ENCODE measurements at regions not wholly inside any gene's neighbourhood (a gene's known extent, or its start where the extent isn't known, plus 50 kb on each side); places are given as distances from the start of the nearest gene placed in this dataset.
"Not testable (repeated sequence)": the region's sequence is repeated elsewhere in the genome, so short reads cannot be mapped to it uniquely, and the experiment has no call there.

GRCh38 chr13:56558698-56559320 lies 581.9 kb upstream of the PRR20A start:
- DNase-seq (ENCODE audit: low spot score), result no peak
- no peaks in the 10 kb centered on the region for H3K36me3 Mint-ChIP-seq (ENCODE audit: low read depth)
- no peak overlapping the region for H3K27ac Mint-ChIP-seq
- H3K27me3 Mint-ChIP-seq (ENCODE audit: insufficient read depth), result peaks cover 2% of the 10 kb centered on the region
- H3K4me1 Mint-ChIP-seq (ENCODE audit: low read depth), result no peaks in the 10 kb centered on the region
- H3K9me3 Mint-ChIP-seq, result peaks cover 25% of the 10 kb centered on the region
- no peak overlapping the region for H3K4me3 Mint-ChIP-seq
- intact Hi-C loops (cut with micrococcal nuclease), result no loop called here

- Mint-ChIP-seq H3K9me3 (peaks cover 24% of the 10 kb centered on the region), H3K4me1 (ENCODE audit: low read depth) (no peaks in the 10 kb centered on the region), H3K4me3 (no peak overlapping the region), H3K27me3 (ENCODE audit: insufficient read depth) (peaks cover 2% of the 10 kb centered on the region), H3K27ac (no peak overlapping the region), H3K36me3 (ENCODE audit: low read depth) (no peaks in the 10 kb centered on the region)
- intact Hi-C loops (cut with micrococcal nuclease), result no loop called here
- no peak for DNase-seq (ENCODE audit: low spot score)
These were observed 579.4 kb upstream of the PRR20A start for GRCh38 chr13:56561327-56561726.

GRCh38 chr13:56563663-56564062 lies 577.1 kb upstream of the PRR20A start:
- Mint-ChIP-seq H3K27me3 (ENCODE audit: insufficient read depth) (peaks cover 2% of the 10 kb centered on the region), H3K4me3 (no peak overlapping the region), H3K9me3 (peaks cover 13% of the 10 kb centered on the region), H3K27ac (no peak overlapping the region), H3K36me3 (ENCODE audit: low read depth) (no peaks in the 10 kb centered on the region), H3K4me1 (ENCODE audit: low read depth) (no peaks in the 10 kb centered on the region)
- no peak for DNase-seq (ENCODE audit: low spot score)
- intact Hi-C loops (cut with micrococcal nuclease), result no loop called here

GRCh38 chr13:56586976-56587375 lies 553.7 kb upstream of the PRR20A start:
- DNase-seq (ENCODE audit: low spot score), result no peak
- no peaks in the 10 kb centered on the region for H3K36me3 Mint-ChIP-seq (ENCODE audit: low read depth)
- intact Hi-C loops (cut with micrococcal nuclease), result no loop called here
- no peaks in the 10 kb centered on the region for H3K4me1 Mint-ChIP-seq (ENCODE audit: low read depth)
- H3K4me3 Mint-ChIP-seq, result no peak overlapping the region
- H3K9me3 Mint-ChIP-seq, result peaks cover 40% of the 10 kb centered on the region
- H3K27ac Mint-ChIP-seq, result no peak overlapping the region
- H3K27me3 Mint-ChIP-seq (ENCODE audit: insufficient read depth), result no peaks in the 10 kb centered on the region

- H3K4me3 Mint-ChIP-seq, result no peak overlapping the region
- H3K27ac Mint-ChIP-seq, result no peak overlapping the region
- H3K9me3 Mint-ChIP-seq, result peaks cover 15% of the 10 kb centered on the region
- intact Hi-C loops (cut with micrococcal nuclease), result no loop called here
- H3K27me3 Mint-ChIP-seq (ENCODE audit: insufficient read depth), result no peaks in the 10 kb centered on the region
- DNase-seq (ENCODE audit: low spot score), result no peak
- H3K4me1 Mint-ChIP-seq (ENCODE audit: low read depth), result no peaks in the 10 kb centered on the region
- H3K36me3 Mint-ChIP-seq (ENCODE audit: low read depth), result no peaks in the 10 kb centered on the region
These were observed 525.1 kb upstream of the PRR20A start for GRCh38 chr13:56615572-56615971.

- Mint-ChIP-seq H3K27me3 (ENCODE audit: insufficient read depth) (no peaks in the 10 kb centered on the region), H3K27ac (no peak overlapping the region), H3K9me3 (peaks cover 24% of the 10 kb centered on the region), H3K4me3 (no peak overlapping the region), H3K36me3 (ENCODE audit: low read depth) (no peaks in the 10 kb centered on the region), H3K4me1 (ENCODE audit: low read depth) (no peaks in the 10 kb centered on the region)
- DNase-seq (ENCODE audit: low spot score), result no peak
- intact Hi-C loops (cut with micrococcal nuclease), result no loop called here
These were observed 517.9 kb upstream of the PRR20A start for GRCh38 chr13:56622840-56623239.

GRCh38 chr13:56628886-56629285 lies 511.8 kb upstream of the PRR20A start:
- H3K27me3 Mint-ChIP-seq (ENCODE audit: insufficient read depth); H3K4me1 Mint-ChIP-seq (ENCODE audit: low read depth); H3K27ac Mint-ChIP-seq; intact Hi-C loops (cut with micrococcal nuclease); DNase-seq (ENCODE audit: low spot score); H3K36me3 Mint-ChIP-seq (ENCODE audit: low read depth); H3K4me3 Mint-ChIP-seq: not testable (repeated sequence)
- peaks cover 50% of the 10 kb centered on the region for H3K9me3 Mint-ChIP-seq

- intact Hi-C loops (cut with micrococcal nuclease), result not testable (repeated sequence)
These were observed 509.7 kb upstream of the PRR20A start for GRCh38 chr13:56631060-56631459.

GRCh38 chr13:56653043-56653442 lies 487.7 kb upstream of the PRR20A start:
- H3K27ac Mint-ChIP-seq, result no peak overlapping the region
- no peaks in the 10 kb centered on the region for H3K4me1 Mint-ChIP-seq (ENCODE audit: low read depth)
- peaks cover 15% of the 10 kb centered on the region for H3K9me3 Mint-ChIP-seq
- no peaks in the 10 kb centered on the region for H3K27me3 Mint-ChIP-seq (ENCODE audit: insufficient read depth)
- no peak overlapping the region for H3K4me3 Mint-ChIP-seq
- intact Hi-C loops (cut with micrococcal nuclease), result no loop called here
- H3K36me3 Mint-ChIP-seq (ENCODE audit: low read depth), result no peaks in the 10 kb centered on the region
- no peak for DNase-seq (ENCODE audit: low spot score)

More at GRCh38 chr13:56631060-56631459, 509.7 kb upstream of the PRR20A start:
- H3K9me3 Mint-ChIP-seq, result peaks cover 45% of the 10 kb centered on the region
- H3K27ac Mint-ChIP-seq; H3K36me3 Mint-ChIP-seq (ENCODE audit: low read depth); H3K27me3 Mint-ChIP-seq (ENCODE audit: insufficient read depth); DNase-seq (ENCODE audit: low spot score); H3K4me3 Mint-ChIP-seq; H3K4me1 Mint-ChIP-seq (ENCODE audit: low read depth): not testable (repeated sequence)

GRCh38 chr13:56659041-56659471 lies 481.7 kb upstream of the PRR20A start:
- H3K4me3 Mint-ChIP-seq, result no peak overlapping the region
- H3K27ac Mint-ChIP-seq, result no peak overlapping the region
- intact Hi-C loops (cut with micrococcal nuclease), result no loop called here
- no peaks in the 10 kb centered on the region for H3K27me3 Mint-ChIP-seq (ENCODE audit: insufficient read depth)
- no peaks in the 10 kb centered on the region for H3K36me3 Mint-ChIP-seq (ENCODE audit: low read depth)
- H3K4me1 Mint-ChIP-seq (ENCODE audit: low read depth), result no peaks in the 10 kb centered on the region
- H3K9me3 Mint-ChIP-seq, result peaks cover 21% of the 10 kb centered on the region
- no peak for DNase-seq (ENCODE audit: low spot score)

- Mint-ChIP-seq H3K4me1 (ENCODE audit: low read depth) (no peaks in the 10 kb centered on the region), H3K27ac (no peak overlapping the region), H3K9me3 (peaks cover 13% of the 10 kb centered on the region), H3K4me3 (no peak overlapping the region), H3K27me3 (ENCODE audit: insufficient read depth) (no peaks in the 10 kb centered on the region), H3K36me3 (ENCODE audit: low read depth) (no peaks in the 10 kb centered on the region)
- no peak for DNase-seq (ENCODE audit: low spot score)
- intact Hi-C loops (cut with micrococcal nuclease), result loop anchor here (10.0 kb wide), 1 partner anchor 486 kb away; no protein-coding TSS in a partner anchor
These were observed 470.2 kb upstream of the PRR20A start for GRCh38 chr13:56670563-56670962.

- intact Hi-C loops (cut with micrococcal nuclease), result no loop called here
- Mint-ChIP-seq H3K4me1 (ENCODE audit: low read depth) (no peaks in the 10 kb centered on the region), H3K27me3 (ENCODE audit: insufficient read depth) (no peaks in the 10 kb centered on the region), H3K27ac (no peak overlapping the region), H3K36me3 (ENCODE audit: low read depth) (no peaks in the 10 kb centered on the region), H3K4me3 (no peak overlapping the region), H3K9me3 (peaks cover 6% of the 10 kb centered on the region)
- DNase-seq (ENCODE audit: low spot score), result no peak
These were observed 459.3 kb upstream of the PRR20A start for GRCh38 chr13:56681404-56681803.

GRCh38 chr13:56687131-56687530 lies 453.6 kb upstream of the PRR20A start:
- H3K27ac Mint-ChIP-seq, result no peak overlapping the region
- DNase-seq (ENCODE audit: low spot score), result no peak
- H3K9me3 Mint-ChIP-seq, result peaks cover 4% of the 10 kb centered on the region
- H3K4me3 Mint-ChIP-seq, result no peak overlapping the region
- intact Hi-C loops (cut with micrococcal nuclease), result no loop called here
- H3K27me3 Mint-ChIP-seq (ENCODE audit: insufficient read depth), result no peaks in the 10 kb centered on the region
- no peaks in the 10 kb centered on the region for H3K4me1 Mint-ChIP-seq (ENCODE audit: low read depth)
- H3K36me3 Mint-ChIP-seq (ENCODE audit: low read depth), result no peaks in the 10 kb centered on the region

- no peak overlapping the region for H3K27ac Mint-ChIP-seq
- peaks cover 20% of the 10 kb centered on the region for H3K9me3 Mint-ChIP-seq
- H3K36me3 Mint-ChIP-seq (ENCODE audit: low read depth), result no peaks in the 10 kb centered on the region
- intact Hi-C loops (cut with micrococcal nuclease), result no loop called here
- no peaks in the 10 kb centered on the region for H3K27me3 Mint-ChIP-seq (ENCODE audit: insufficient read depth)
- no peak for DNase-seq (ENCODE audit: low spot score)
- no peaks in the 10 kb centered on the region for H3K4me1 Mint-ChIP-seq (ENCODE audit: low read depth)
- no peak overlapping the region for H3K4me3 Mint-ChIP-seq
These were observed 443.7 kb upstream of the PRR20A start for GRCh38 chr13:56697011-56697410.
